ENCODE measurements at regions not wholly inside any gene's neighbourhood (a gene's known extent, or its start where the extent isn't known, plus 50 kb on each side); places are given as distances from the start of the nearest gene placed in this dataset.

- Histone ChIP-seq H3K79me2 (ENCODE audit: control insufficient read depth, insufficient read depth, low read length) (no peaks in the 10 kb centered on the region), H3K27ac (ENCODE audit: insufficient read depth, low read depth, low read length) (no peak overlapping the region), H3K9me1 (replicated peaks; ENCODE audit: control insufficient read depth, extremely low read depth, insufficient read depth, low read length) (no peaks in the 10 kb centered on the region), H3K4me1 (ENCODE audit: control insufficient read depth, extremely low read depth, insufficient read depth, low read length) (no peaks in the 10 kb centered on the region), H3K4me3 (replicated peaks in 1 of 3; ENCODE audit: insufficient read depth in 1 of 3, low read depth in 1 of 3, low read length in 3 of 3) (no peak overlapping the region), H3K36me3 (ENCODE audit: control insufficient read depth in 2 of 2, extremely low read depth in 1 of 2, insufficient read depth in 2 of 2, low read length in 2 of 2) (no peaks in the 10 kb centered on the region), H3K4me2 (ENCODE audit: insufficient read depth, low read length) (no peak overlapping the region), H3K9ac (replicated peaks; ENCODE audit: extremely low read depth, insufficient read depth, low read length) (no peak overlapping the region), H3K27me3 (ENCODE audit: control insufficient read depth in 2 of 2, insufficient read depth in 2 of 2, low read length in 2 of 2) (no peaks in the 10 kb centered on the region), H3K9me3 (replicated peaks; ENCODE audit: control insufficient read depth, insufficient read depth, low read length) (peaks cover 2% of the 10 kb centered on the region), H4K20me1 (replicated peaks; ENCODE audit: control insufficient read depth, extremely low read depth, insufficient read depth, low read length) (no peaks in the 10 kb centered on the region), H2AFZ (ENCODE audit: low read depth, low read length) (no peak overlapping the region)
- CTCF ChIA-PET: no interaction called here
- dilution Hi-C loops (cut with MboI; ENCODE audit: extremely low pct_ligation_motif_present, low sequenced_read_pairs) (no loop called here), intact Hi-C loops (cut with micrococcal nuclease) (no loop called here)
- TF ChIP-seq GATA2 (IDR thresholded peaks at IDR 0.05; ENCODE audit: insufficient read depth, insufficient read length, low read depth, low read length) (no peak), POLR2A (IDR thresholded peaks at IDR 0.05; ENCODE audit: low read depth, low read length) (no peak), MYC (IDR thresholded peaks at IDR 0.05; ENCODE audit: low read depth, low read length) (no peak), EZH2 (IDR thresholded peaks at IDR 0.05; ENCODE audit: borderline replicate concordance, low read depth, low read length, severe bottlenecking) (no peak), POLR2AphosphoS5 (IDR thresholded peaks at IDR 0.05; ENCODE audit: insufficient read depth, low read depth, low read length) (no peak), JUN (IDR thresholded peaks at IDR 0.05; ENCODE audit: borderline replicate concordance, insufficient read depth, insufficient read length, low read depth) (no peak), FOS (IDR thresholded peaks at IDR 0.05; ENCODE audit: borderline replicate concordance, insufficient read depth, low read length) (no peak), CTCF (IDR thresholded peaks at IDR 0.05; ENCODE audit: extremely low read depth in 1 of 2, insufficient read depth in 1 of 2, low read depth in 1 of 2, low read length in 2 of 2) (no peak)
- TF ChIP-seq, protein P1, sequence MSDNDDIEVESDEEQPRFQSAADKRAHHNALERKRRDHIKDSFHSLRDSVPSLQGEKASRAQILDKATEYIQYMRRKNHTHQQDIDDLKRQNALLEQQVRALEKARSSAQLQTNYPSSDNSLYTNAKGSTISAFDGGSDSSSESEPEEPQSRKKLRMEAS (IDR thresholded peaks at IDR 0.05; ENCODE audit: insufficient read depth, insufficient read length): no peak
- DNase-seq (ENCODE audit: low read depth, low spot score) (no peak), FAIRE-seq (no peak)
- POLR2A ChIA-PET: no interaction called here
- no TSS peak for BruUV-seq (replicated peaks)
Observed at GRCh38 chr2:142533177-142533576, 344.3 kb upstream of the KYNU start.

All from endothelial cell of umbilical vein (primary cell).